Chondrocyte (in vitro differentiated cells): ENCODE measurements at regions not wholly inside any gene's neighbourhood (a gene's known extent, or its start where the extent isn't known, plus 50 kb on each side); places are given as distances from the start of the nearest gene placed in this dataset.

Experiments
- DNase-seq: peaks from one replicate; pipeline ENCODE4 v3.0.0; 2021; ENCODE audit warnings: mixed read lengths, low spot score
- H3K27ac Mint-ChIP-seq: one replicate; pipeline ENCODE4 v1.8.0; 2021; ENCODE audit warnings: mild to moderate bottlenecking, moderate library complexity, mixed read lengths; ENCODE audit not compliant: unreplicated experiment
- H3K27me3 Mint-ChIP-seq: 2 replicates; pipeline ENCODE4 v1.8.0; 2021; ENCODE audit warnings: low read depth, mixed read lengths
- H3K36me3 Mint-ChIP-seq: 2 replicates; pipeline ENCODE4 v1.8.0; 2021; ENCODE audit warnings: low read depth, mixed read lengths
- H3K4me1 Mint-ChIP-seq: 2 replicates; pipeline ENCODE4 v1.8.0; 2021; ENCODE audit warnings: low read depth, mild to moderate bottlenecking, mixed read lengths
- H3K4me3 Mint-ChIP-seq: one replicate; pipeline ENCODE4 v1.8.0; 2021; ENCODE audit warnings: mild to moderate bottlenecking, moderate library complexity, mixed read lengths; ENCODE audit not compliant: unreplicated experiment
- H3K9me3 Mint-ChIP-seq: 2 replicates; pipeline ENCODE4 v1.8.0; 2021; ENCODE audit warnings: low read depth, mixed read lengths
- TF ChIP-seq, protein P1 (sequence below): fragments of 200-600 bp; sonication (generic); IDR thresholded peaks from 2 replicates; pipeline ENCODE4 v1.5.0; 2021; ENCODE audit warnings: antibody characterized with exemption, mild to moderate bottlenecking, moderate library complexity

DNA sequence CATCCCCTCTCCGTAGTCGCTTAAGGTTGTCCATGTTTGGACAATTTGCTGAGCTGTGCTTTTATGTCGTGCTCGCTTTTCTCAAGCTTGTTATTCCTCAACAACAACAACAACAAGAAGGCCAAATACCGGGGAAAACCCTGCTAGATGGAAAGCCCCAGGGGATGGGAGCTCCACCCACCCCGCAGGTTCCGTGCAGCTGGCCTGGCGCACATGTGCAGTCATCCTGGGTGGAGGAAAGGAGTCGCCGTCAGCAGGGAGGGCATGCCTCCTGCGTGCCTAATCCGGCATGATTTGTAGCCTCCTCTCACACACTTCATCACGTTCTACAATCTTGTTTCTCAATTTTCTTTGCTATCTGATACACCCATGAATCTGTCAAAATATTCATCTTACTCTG, 87.4 kb upstream of the SALL3 start:
- Mint-ChIP-seq H3K36me3 (no peaks in the 10 kb centered on the region), H3K4me3 (no peak overlapping the region), H3K27me3 (no peaks in the 10 kb centered on the region), H3K9me3 (peaks cover 67% of the 10 kb centered on the region), H3K4me1 (no peaks in the 10 kb centered on the region), H3K27ac (no peak overlapping the region)
- TF ChIP-seq, protein P1, sequence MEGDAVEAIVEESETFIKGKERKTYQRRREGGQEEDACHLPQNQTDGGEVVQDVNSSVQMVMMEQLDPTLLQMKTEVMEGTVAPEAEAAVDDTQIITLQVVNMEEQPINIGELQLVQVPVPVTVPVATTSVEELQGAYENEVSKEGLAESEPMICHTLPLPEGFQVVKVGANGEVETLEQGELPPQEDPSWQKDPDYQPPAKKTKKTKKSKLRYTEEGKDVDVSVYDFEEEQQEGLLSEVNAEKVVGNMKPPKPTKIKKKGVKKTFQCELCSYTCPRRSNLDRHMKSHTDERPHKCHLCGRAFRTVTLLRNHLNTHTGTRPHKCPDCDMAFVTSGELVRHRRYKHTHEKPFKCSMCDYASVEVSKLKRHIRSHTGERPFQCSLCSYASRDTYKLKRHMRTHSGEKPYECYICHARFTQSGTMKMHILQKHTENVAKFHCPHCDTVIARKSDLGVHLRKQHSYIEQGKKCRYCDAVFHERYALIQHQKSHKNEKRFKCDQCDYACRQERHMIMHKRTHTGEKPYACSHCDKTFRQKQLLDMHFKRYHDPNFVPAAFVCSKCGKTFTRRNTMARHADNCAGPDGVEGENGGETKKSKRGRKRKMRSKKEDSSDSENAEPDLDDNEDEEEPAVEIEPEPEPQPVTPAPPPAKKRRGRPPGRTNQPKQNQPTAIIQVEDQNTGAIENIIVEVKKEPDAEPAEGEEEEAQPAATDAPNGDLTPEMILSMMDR, result no peak
- no peak for DNase-seq

DNA sequence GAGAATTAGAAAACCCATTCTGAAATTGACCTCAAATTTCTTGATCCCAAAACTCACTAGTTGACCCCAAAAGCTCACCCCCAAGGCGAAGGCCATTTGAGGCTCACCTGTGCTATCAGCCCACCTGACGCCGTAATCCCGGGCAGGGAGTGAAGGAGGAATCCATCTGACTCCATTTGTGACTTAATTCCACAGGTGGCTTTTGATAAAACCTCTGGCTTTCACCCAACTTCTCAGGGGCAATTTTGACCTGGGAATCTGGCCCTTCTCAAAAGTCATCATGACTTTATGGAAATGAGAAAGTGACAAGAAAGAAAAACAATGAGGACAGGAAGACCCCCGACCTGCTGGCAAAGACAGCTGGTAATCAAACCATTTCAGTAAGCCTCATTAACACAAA, 86.9 kb upstream of the SALL3 start:
- H3K27ac Mint-ChIP-seq, result no peak overlapping the region
- H3K36me3 Mint-ChIP-seq, result no peaks in the 10 kb centered on the region
- H3K9me3 Mint-ChIP-seq, result peaks cover 67% of the 10 kb centered on the region
- no peak overlapping the region for H3K4me3 Mint-ChIP-seq
- no peaks in the 10 kb centered on the region for H3K27me3 Mint-ChIP-seq
- H3K4me1 Mint-ChIP-seq, result no peaks in the 10 kb centered on the region
- DNase-seq, result no peak
- TF ChIP-seq, protein P1, result no peak

DNA sequence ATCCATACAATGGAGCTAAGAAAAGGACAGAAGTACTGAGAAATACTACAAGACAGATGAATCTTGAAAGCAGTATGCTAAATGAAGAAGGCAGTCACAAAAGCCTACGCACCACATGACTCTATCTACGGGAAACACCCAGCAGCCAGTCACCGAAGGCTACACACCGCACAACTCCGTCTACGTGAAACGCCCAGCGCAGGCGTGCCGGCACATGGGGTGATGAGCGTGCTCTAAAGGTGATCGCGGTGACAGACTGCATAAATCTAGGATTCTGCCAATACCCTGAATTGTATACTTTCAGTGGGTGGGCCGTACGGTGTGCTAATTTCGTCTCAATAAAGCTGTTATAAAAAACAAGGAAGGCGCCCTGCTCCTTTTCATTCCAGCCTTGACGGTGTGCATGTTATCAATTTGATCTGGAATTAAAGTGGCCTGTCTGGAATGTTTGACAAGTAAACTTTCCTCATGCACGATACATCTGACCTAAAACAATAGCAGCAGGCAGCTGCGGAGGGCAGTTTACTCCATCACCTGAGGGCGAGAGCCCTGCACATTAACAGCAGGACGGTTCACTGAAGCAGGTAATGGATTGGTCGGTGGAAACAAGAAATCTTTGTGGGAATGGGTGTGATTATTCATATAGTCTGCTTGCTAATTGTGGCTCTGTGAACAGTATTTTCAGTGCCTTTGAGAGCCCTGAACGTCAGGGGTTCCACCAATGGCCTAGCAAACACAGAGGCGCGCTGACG, 86.2 kb upstream of the SALL3 start:
- Mint-ChIP-seq H3K27ac (no peak overlapping the region), H3K9me3 (peaks cover 66% of the 10 kb centered on the region), H3K27me3 (no peaks in the 10 kb centered on the region), H3K4me1 (no peaks in the 10 kb centered on the region), H3K4me3 (no peak overlapping the region), H3K36me3 (no peaks in the 10 kb centered on the region)
- DNase-seq, result no peak
- TF ChIP-seq, protein P1, result no peak

DNA sequence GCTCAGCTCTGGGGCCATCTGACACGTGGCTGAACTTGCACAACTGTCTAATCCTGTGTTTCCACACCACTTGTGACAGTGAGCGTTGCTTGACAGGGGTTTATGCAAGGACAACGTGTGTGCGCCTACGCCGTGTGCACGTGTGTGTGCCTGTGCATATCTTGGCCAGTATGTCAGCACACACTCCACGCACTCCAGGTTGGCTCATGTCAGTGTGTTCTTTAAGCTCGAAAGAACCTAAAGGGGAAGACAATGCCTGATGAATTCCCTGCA, 85.6 kb upstream of the SALL3 start:
- no peak overlapping the region for H3K27ac Mint-ChIP-seq

DNA sequence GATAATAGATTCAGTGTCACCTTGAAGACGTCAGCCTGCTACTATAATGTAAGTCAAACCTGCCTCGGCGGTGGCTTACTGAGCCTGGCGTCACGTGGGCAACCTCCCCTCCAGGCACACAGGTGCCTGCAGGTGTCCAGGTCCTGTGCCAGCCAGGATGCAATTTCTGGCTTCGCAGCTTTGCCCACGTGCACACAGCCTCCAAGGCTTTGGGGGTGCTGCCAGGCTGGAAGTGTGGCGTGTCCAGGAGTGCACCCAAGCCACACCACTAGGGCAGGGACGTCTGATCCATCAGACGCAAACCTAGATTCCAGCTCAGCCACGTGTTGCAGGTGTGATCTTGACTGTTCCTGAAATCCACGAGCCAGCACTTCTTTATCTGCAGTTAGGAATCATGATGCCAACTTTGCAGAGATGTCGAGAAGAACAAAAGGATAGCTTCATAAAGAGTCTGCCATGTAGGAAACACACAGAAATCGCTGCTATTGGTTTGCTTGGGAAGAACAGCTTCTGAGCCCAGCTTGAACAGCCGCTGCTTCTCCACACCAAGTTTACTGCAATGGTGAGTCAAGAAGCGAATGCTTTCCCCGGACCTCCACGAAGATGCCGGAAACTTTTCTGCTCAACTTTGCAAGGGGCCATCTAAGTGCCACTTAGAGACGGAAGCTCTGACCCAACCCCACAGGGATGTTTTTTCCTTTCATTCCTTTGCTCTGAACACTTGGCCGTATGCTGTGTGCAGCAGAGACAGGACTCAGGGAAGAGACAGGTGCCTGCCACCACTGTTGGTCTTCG, 84.2 kb upstream of the SALL3 start:
- Mint-ChIP-seq H3K4me1 (no peaks in the 10 kb centered on the region), H3K27me3 (no peaks in the 10 kb centered on the region), H3K4me3 (no peak overlapping the region), H3K36me3 (no peaks in the 10 kb centered on the region), H3K27ac (no peak overlapping the region), H3K9me3 (peaks cover 68% of the 10 kb centered on the region)
- no peak for DNase-seq
- TF ChIP-seq, protein P1, result no peak

More for the DNA sequence above, 85.6 kb upstream of the SALL3 start:
- Mint-ChIP-seq H3K9me3 (peaks cover 66% of the 10 kb centered on the region), H3K4me3 (no peak overlapping the region), H3K36me3 (no peaks in the 10 kb centered on the region), H3K27me3 (no peaks in the 10 kb centered on the region), H3K4me1 (no peaks in the 10 kb centered on the region)
- DNase-seq, result no peak
- TF ChIP-seq, protein P1, result no peak
